GM23338 (cell line): ENCODE measurements at regions not wholly inside any gene's neighbourhood (a gene's known extent, or its start where the extent isn't known, plus 50 kb on each side); places are given as distances from the start of the nearest gene placed in this dataset.

Experiments
- ATAC-seq: fragments of 200-7000 bp; cut with Tn5 transposase; 3 replicates; pipeline ENCODE4 v1.9.1; 2020
- DNase-seq: peaks from one replicate; pipeline ENCODE4 v3.0.0-alpha.2; 2015; ENCODE audit warnings: low spot score
- H2AFZ ChIP-seq: fragments of 200-600 bp; sonication (generic); 2 replicates; pipeline ENCODE4 v1.8.0; 2016; ENCODE audit warnings: antibody characterized with exemption, mild to moderate bottlenecking, moderate library complexity
- H3F3A ChIP-seq: fragments of 200-600 bp; sonication (generic); replicated peaks from 2 replicates; pipeline ENCODE4 v1.8.0; 2017; ENCODE audit warnings: antibody characterized with exemption, mixed run types, low read depth
- H3K27ac ChIP-seq: fragments of 200-600 bp; sonication (generic); 2 replicates; pipeline ENCODE4 v1.6.1; 2016; ENCODE audit warnings: low read depth
- H3K27me3 ChIP-seq: fragments of 200-600 bp; sonication (generic); 2 replicates; pipeline ENCODE4 v1.8.0; 2016; ENCODE audit warnings: mild to moderate bottlenecking, mixed run types, moderate library complexity; ENCODE audit not compliant: insufficient read depth
- H3K36me3 ChIP-seq: fragments of 200-600 bp; sonication (generic); 2 replicates; pipeline ENCODE4 v1.8.0; 2016; ENCODE audit warnings: mild to moderate bottlenecking; ENCODE audit not compliant: insufficient read depth
- H3K4me1 ChIP-seq: fragments of 200-600 bp; sonication (generic); 2 replicates; pipeline ENCODE4 v1.8.0; 2016; ENCODE audit warnings: mild to moderate bottlenecking, moderate library complexity; ENCODE audit not compliant: insufficient read depth
- H3K4me2 ChIP-seq: fragments of 200-600 bp; sonication (generic); 2 replicates; pipeline ENCODE4 v1.7.1; 2017; ENCODE audit warnings: mixed run types
- H3K4me3 ChIP-seq: fragments of 200-600 bp; sonication (generic); 2 replicates; pipeline ENCODE4 v1.6.1; 2016; ENCODE audit warnings: mixed run types
- H3K79me2 ChIP-seq: fragments of 200-600 bp; sonication (generic); replicated peaks from 2 replicates; pipeline ENCODE4 v1.8.0; 2017; ENCODE audit warnings: mild to moderate bottlenecking; ENCODE audit not compliant: insufficient read depth
- H3K9me2 ChIP-seq: fragments of 200-600 bp; sonication (generic); 2 replicates; pipeline ENCODE4 v1.8.0; 2017; ENCODE audit not compliant: insufficient read depth
- H4K20me1 ChIP-seq: fragments of 200-600 bp; sonication (generic); replicated peaks from 2 replicates; pipeline ENCODE4 v1.8.0; 2017; ENCODE audit warnings: mild to moderate bottlenecking; ENCODE audit not compliant: insufficient read depth
- H3K27ac Mint-ChIP-seq: 2 replicates; pipeline ENCODE4 v1.8.0; 2020; ENCODE audit warnings: inconsistent platforms, mild to moderate bottlenecking, moderate library complexity, mixed read lengths
- H3K27me3 Mint-ChIP-seq: 3 replicates; pipeline ENCODE4 v1.8.0; 2022; ENCODE audit warnings: low read depth, mild to moderate bottlenecking, moderate library complexity, mixed read lengths, inconsistent platforms; ENCODE audit not compliant: insufficient read depth, poor library complexity
- H3K36me3 Mint-ChIP-seq: 3 replicates; pipeline ENCODE4 v1.8.0; 2021; ENCODE audit warnings: low read depth, mild to moderate bottlenecking, inconsistent platforms, moderate library complexity, mixed read lengths
- H3K4me1 Mint-ChIP-seq: 3 replicates; pipeline ENCODE4 v1.8.0; 2020; ENCODE audit warnings: mild to moderate bottlenecking, inconsistent platforms, mixed read lengths
- H3K4me3 Mint-ChIP-seq: 3 replicates; pipeline ENCODE4 v1.8.0; 2021; ENCODE audit warnings: moderate library complexity, mild to moderate bottlenecking, inconsistent platforms, mixed read lengths
- H3K9me3 Mint-ChIP-seq: 3 replicates; pipeline ENCODE4 v1.8.0; 2020; ENCODE audit warnings: moderate library complexity, mild to moderate bottlenecking, inconsistent platforms, mixed read lengths
- CTCF ChIP-seq, 2 experiments: fragments of 200-600 bp in 1 of 2; sonication (generic) in 1 of 2; conservative IDR thresholded peaks; 2 replicates each; pipeline versions ENCODE4 v1.5.1 to v1.6.1; 2016 to 2017; ENCODE audit warnings: antibody characterized with exemption in 2 of 2, low read depth in 2 of 2, mild to moderate bottlenecking in 2 of 2, moderate library complexity in 1 of 2
- EZH2phosphoT487 ChIP-seq: fragments of 200-600 bp; sonication (generic); IDR thresholded peaks from one replicate; pipeline ENCODE4 v1.8.1; 2018; ENCODE audit warnings: antibody characterized with exemption; ENCODE audit not compliant: unreplicated experiment
- JUNB ChIP-seq: IDR thresholded peaks from one replicate; pipeline ENCODE4 v1.6.1; 2016; ENCODE audit warnings: antibody characterized with exemption; ENCODE audit not compliant: unreplicated experiment
- REST ChIP-seq: IDR thresholded peaks from one replicate; pipeline ENCODE4 v1.6.1; 2018; ENCODE audit warnings: antibody characterized with exemption; ENCODE audit not compliant: unreplicated experiment
- STAT1 ChIP-seq: IDR thresholded peaks from one replicate; pipeline ENCODE4 v1.6.1; 2016; ENCODE audit warnings: antibody characterized with exemption; ENCODE audit not compliant: unreplicated experiment
- ZNF114 ChIP-seq: fragments of 250-450 bp; sonication (Bioruptor Pico); IDR thresholded peaks from 2 replicates; pipeline ENCODE4 v1.5.0; 2020; ENCODE audit warnings: mild to moderate bottlenecking, moderate library complexity
- ZNF462 ChIP-seq: fragments of 250-450 bp; sonication (Bioruptor Pico); IDR thresholded peaks from 2 replicates; pipeline ENCODE4 v1.5.0; 2020; ENCODE audit warnings: mild to moderate bottlenecking, moderate library complexity

- TF ChIP-seq ZNF462 (no peak), STAT1 (no peak), ZNF114 (no peak), CTCF (conservative IDR thresholded peaks at IDR 0.05; ENCODE audit: low read depth in 2 of 2) (no peak), EZH2phosphoT487 (no peak), JUNB (no peak)
Measured at GRCh38 chr2:167501618-167502017, 613.3 kb downstream of the XIRP2 start (continued).

- Histone ChIP-seq H3F3A (no peaks in the 10 kb centered on the region), H3K9me2 (no peaks in the 10 kb centered on the region), H3K36me3 (no peaks in the 10 kb centered on the region), H3K4me1 (peaks cover 34% of the 10 kb centered on the region; the same call in 1 of the 2 replicates), H3K27ac (no peak overlapping the region), H3K27me3 (no peaks in the 10 kb centered on the region), H4K20me1 (peaks cover 7% of the 10 kb centered on the region), H3K79me2 (peaks cover 7% of the 10 kb centered on the region; the same call in 1 of the 2 replicates), H3K4me2 (no peak overlapping the region), H3K4me3 (no peak overlapping the region), H2AFZ (no peak overlapping the region)
- Mint-ChIP-seq H3K4me1 (peaks cover 21% of the 10 kb centered on the region), H3K27ac (no peak overlapping the region), H3K9me3 (no peaks in the 10 kb centered on the region), H3K36me3 (peaks cover 12% of the 10 kb centered on the region; the same call in 1 of the 3 replicates), H3K27me3 (peaks cover 2% of the 10 kb centered on the region), H3K4me3 (no peak overlapping the region)
- ATAC-seq, result no peak
- no peak for TF ChIP-seq REST
- DNase-seq, result no peak
Measured at GRCh38 chr2:167493862-167494261, 605.6 kb downstream of the XIRP2 start.
